Type B pancreatic cell (in vitro differentiated cells): ENCODE measurements at regions not wholly inside any gene's neighbourhood (a gene's known extent, or its start where the extent isn't known, plus 50 kb on each side); places are given as distances from the start of the nearest gene placed in this dataset.

ENCODE experiments used
- DNase-seq: peaks from one replicate; pipeline ENCODE4 v3.0.0; 2021; ENCODE audit warnings: mixed read lengths; ENCODE audit not compliant: unreplicated experiment; ENCODE audit errors: extremely low spot score
- H3K27ac Mint-ChIP-seq: 2 replicates; pipeline ENCODE4 v1.8.0; 2021; ENCODE audit warnings: mild to moderate bottlenecking, mixed read lengths
- H3K27me3 Mint-ChIP-seq: 2 replicates; pipeline ENCODE4 v1.8.0; 2021; ENCODE audit warnings: mixed read lengths
- H3K36me3 Mint-ChIP-seq: 2 replicates; pipeline ENCODE4 v1.8.0; 2021; ENCODE audit warnings: mixed read lengths
- H3K4me1 Mint-ChIP-seq: one replicate; pipeline ENCODE4 v1.8.0; 2021; ENCODE audit warnings: mixed read lengths; ENCODE audit not compliant: unreplicated experiment
- H3K4me3 Mint-ChIP-seq: 2 replicates; pipeline ENCODE4 v1.8.0; 2021; ENCODE audit warnings: mild to moderate bottlenecking, mixed read lengths
- H3K9me3 Mint-ChIP-seq: 2 replicates; pipeline ENCODE4 v1.8.0; 2021; ENCODE audit warnings: mixed read lengths
- TF ChIP-seq, protein P1 (sequence below): fragments of 200-600 bp; sonication (generic); conservative IDR thresholded peaks from 2 replicates; pipeline ENCODE4 v1.5.0; 2021; ENCODE audit warnings: antibody characterized with exemption, mild to moderate bottlenecking

DNA sequence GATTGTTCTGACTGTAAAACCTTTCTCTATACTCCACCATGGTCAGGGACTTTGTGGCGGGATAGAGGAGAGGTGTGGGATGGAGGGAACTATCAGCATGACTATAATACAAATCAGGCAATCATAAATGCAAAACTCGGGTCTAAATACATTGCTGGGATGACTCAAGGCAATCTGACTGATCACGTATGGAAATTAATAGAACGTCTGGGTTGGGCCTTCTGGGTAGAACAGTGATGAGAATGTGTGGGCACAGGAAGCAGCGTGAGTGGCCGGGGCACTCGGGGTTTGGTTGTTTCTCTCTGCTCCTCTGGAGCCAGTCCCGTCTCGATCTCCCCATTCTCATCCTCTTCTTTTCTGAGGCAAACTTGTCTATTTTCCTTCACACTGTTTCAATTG lies 485.8 kb downstream of the VRK1 start:
- Mint-ChIP-seq H3K27me3 (peaks cover 4% of the 10 kb centered on the region), H3K9me3 (no peaks in the 10 kb centered on the region), H3K36me3 (no peaks in the 10 kb centered on the region), H3K4me3 (no peak overlapping the region), H3K27ac (no peak overlapping the region), H3K4me1 (no peaks in the 10 kb centered on the region)
- TF ChIP-seq, protein P1, sequence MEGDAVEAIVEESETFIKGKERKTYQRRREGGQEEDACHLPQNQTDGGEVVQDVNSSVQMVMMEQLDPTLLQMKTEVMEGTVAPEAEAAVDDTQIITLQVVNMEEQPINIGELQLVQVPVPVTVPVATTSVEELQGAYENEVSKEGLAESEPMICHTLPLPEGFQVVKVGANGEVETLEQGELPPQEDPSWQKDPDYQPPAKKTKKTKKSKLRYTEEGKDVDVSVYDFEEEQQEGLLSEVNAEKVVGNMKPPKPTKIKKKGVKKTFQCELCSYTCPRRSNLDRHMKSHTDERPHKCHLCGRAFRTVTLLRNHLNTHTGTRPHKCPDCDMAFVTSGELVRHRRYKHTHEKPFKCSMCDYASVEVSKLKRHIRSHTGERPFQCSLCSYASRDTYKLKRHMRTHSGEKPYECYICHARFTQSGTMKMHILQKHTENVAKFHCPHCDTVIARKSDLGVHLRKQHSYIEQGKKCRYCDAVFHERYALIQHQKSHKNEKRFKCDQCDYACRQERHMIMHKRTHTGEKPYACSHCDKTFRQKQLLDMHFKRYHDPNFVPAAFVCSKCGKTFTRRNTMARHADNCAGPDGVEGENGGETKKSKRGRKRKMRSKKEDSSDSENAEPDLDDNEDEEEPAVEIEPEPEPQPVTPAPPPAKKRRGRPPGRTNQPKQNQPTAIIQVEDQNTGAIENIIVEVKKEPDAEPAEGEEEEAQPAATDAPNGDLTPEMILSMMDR, result no peak
- DNase-seq, result no peak

DNA sequence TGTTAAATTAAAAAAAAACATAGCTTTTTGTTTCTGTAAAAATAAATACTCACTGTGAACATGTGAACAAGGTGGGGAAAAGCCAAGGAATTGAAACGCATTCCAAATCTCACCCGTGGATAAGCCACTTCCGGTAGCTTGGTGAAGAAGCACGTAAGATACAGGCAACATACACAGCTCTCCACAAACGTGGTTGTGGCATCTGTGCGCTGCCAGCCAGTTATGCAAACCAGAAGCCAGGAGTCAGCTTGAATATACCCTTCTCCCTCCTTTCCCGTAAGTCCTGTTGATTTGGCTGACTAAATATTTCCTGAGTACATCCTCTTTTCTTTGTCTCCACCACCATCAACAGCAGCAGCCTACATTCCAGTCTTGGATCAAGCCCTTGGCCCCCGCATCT lies 486.2 kb downstream of the VRK1 start:
- H3K9me3 Mint-ChIP-seq, result no peaks in the 10 kb centered on the region
- no peaks in the 10 kb centered on the region for H3K36me3 Mint-ChIP-seq
- DNase-seq, result no peak
- no peak overlapping the region for H3K4me3 Mint-ChIP-seq
- TF ChIP-seq, protein P1, result no peak
- no peak overlapping the region for H3K27ac Mint-ChIP-seq
- peaks cover 7% of the 10 kb centered on the region for H3K27me3 Mint-ChIP-seq
- H3K4me1 Mint-ChIP-seq, result no peaks in the 10 kb centered on the region

DNA sequence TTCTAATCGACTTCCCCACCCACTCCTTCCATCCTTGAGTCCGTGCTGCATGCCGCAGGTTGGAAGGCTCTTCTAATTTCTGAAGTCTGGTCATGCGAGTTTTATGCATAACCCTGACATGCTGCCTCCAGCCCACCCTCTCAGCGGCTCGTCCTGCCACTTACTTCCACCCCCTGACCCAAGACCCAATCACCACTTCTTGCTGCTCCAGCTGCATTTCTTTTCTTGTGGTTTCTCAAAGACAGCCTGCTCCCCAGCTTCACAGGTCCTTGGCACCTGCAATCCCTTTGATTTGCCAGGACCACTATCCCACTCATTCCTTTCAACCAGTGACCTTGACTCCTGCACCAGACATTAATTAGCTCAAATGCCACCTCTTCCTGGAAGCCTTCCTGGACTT lies 486.7 kb downstream of the VRK1 start:
- no peak overlapping the region for H3K4me3 Mint-ChIP-seq
- H3K4me1 Mint-ChIP-seq, result no peaks in the 10 kb centered on the region
- TF ChIP-seq, protein P1, result no peak
- H3K27me3 Mint-ChIP-seq, result peaks cover 11% of the 10 kb centered on the region
- DNase-seq, result no peak
- H3K27ac Mint-ChIP-seq, result no peak overlapping the region
- no peaks in the 10 kb centered on the region for H3K36me3 Mint-ChIP-seq
- no peaks in the 10 kb centered on the region for H3K9me3 Mint-ChIP-seq

DNA sequence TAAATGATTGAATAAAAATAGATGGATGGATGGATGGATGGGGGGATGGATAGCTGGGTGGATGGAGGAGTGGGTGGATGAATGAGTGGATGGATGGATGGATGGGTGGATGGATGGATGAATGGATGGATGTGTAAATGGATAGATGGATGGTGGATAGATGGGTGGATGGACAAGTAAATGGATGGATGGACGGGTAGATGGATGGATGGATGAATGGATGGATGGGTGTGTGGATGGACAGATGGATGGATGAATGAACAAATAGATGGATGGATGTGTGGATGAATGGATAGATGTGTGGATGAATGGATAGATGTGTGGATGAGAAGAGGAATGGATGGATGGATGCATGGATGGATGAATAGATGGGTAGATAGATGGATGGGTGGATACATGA lies 490.8 kb downstream of the VRK1 start:
- no peaks in the 10 kb centered on the region for H3K4me1 Mint-ChIP-seq
- no peak for DNase-seq
- TF ChIP-seq, protein P1, result no peak
- no peaks in the 10 kb centered on the region for H3K9me3 Mint-ChIP-seq
- H3K36me3 Mint-ChIP-seq, result no peaks in the 10 kb centered on the region
- no peak overlapping the region for H3K27ac Mint-ChIP-seq
- no peak overlapping the region for H3K4me3 Mint-ChIP-seq
- H3K27me3 Mint-ChIP-seq, result peaks cover 31% of the 10 kb centered on the region

DNA sequence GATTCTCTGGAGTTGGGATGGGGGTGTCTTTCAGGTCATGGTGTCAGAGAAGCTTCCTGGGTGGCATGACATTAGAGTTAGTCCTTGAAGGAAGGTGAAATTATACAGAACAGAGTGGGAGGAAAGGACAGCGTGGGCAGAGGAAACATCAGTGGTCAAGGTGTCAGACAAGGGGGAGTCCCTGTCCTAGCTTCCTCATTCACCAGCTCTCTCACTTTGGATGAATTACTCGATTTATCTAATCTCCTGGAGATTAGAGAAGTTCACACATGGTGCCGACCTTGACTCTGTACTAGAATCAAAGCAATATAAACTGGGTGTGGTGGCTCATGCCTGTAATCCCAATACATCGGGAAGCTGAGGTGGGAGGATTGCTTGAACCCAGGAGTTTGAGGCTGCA lies 492.9 kb downstream of the VRK1 start:
- Mint-ChIP-seq H3K27me3 (peaks cover 46% of the 10 kb centered on the region), H3K4me3 (no peak overlapping the region), H3K36me3 (no peaks in the 10 kb centered on the region), H3K4me1 (no peaks in the 10 kb centered on the region), H3K9me3 (no peaks in the 10 kb centered on the region), H3K27ac (no peak overlapping the region)
- DNase-seq, result no peak
- TF ChIP-seq, protein P1, result no peak

DNA sequence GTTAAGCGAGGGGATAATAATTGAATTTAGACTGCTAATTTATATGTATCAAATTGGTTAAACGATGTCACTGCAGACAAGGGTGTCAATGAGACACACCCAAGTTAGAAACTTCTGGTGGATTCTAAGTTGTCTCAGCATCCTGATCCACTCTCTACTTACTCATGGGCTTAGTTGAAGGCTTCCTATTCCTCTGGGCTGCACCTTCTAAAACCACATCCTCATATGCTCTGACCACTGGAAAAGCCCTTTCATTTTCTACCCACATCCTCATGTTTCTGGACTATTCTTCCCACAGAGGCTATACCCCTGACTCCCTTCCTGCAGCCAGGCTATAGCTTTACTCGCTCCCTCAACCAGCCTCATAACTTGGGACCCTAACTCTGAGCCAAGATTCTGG lies 493.8 kb downstream of the VRK1 start:
- Mint-ChIP-seq H3K27me3 (peaks cover 51% of the 10 kb centered on the region), H3K27ac (no peak overlapping the region), H3K4me3 (no peak overlapping the region), H3K4me1 (no peaks in the 10 kb centered on the region), H3K9me3 (no peaks in the 10 kb centered on the region), H3K36me3 (no peaks in the 10 kb centered on the region)
- TF ChIP-seq, protein P1, result no peak
- DNase-seq, result no peak
